IPS-18c (cell line): ENCODE measurements at regions not wholly inside any gene's neighbourhood (a gene's known extent, or its start where the extent isn't known, plus 50 kb on each side); places are given as distances from the start of the nearest gene placed in this dataset.

Source experiments
- H3K4me3 ChIP-seq: 2 replicates; pipeline ENCODE4 v1.7.0; 2013; ENCODE audit warnings: low read depth, mild to moderate bottlenecking, low read length, moderate library complexity; ENCODE audit not compliant: insufficient read depth
- H3K9me3 ChIP-seq: one replicate; pipeline ENCODE4 v1.6.1; 2013; ENCODE audit warnings: mild to moderate bottlenecking, low read length, moderate library complexity; ENCODE audit not compliant: control insufficient read depth, insufficient read depth

- no peaks in the 10 kb centered on the region for H3K9me3 ChIP-seq
- H3K4me3 ChIP-seq: no peak overlapping the region
Measured at GRCh38 chr10:42975558-42976340, 101.1 kb upstream of the RET start.

- no peaks in the 10 kb centered on the region for H3K9me3 ChIP-seq
- H3K4me3 ChIP-seq: no peak overlapping the region
Measured at GRCh38 chr10:42976351-42977031, 100.4 kb upstream of the RET start.

- no peaks in the 10 kb centered on the region for H3K9me3 ChIP-seq
- H3K4me3 ChIP-seq: no peak overlapping the region
Measured at GRCh38 chr10:42977032-42977416, 99.8 kb upstream of the RET start.

GRCh38 chr10:42979181-42979580 lies 97.7 kb upstream of the RET start:
- Histone ChIP-seq H3K9me3 (no peaks in the 10 kb centered on the region), H3K4me3 (no peak overlapping the region)

- H3K4me3 ChIP-seq: no peak overlapping the region
- H3K9me3 ChIP-seq: no peaks in the 10 kb centered on the region
Measured at GRCh38 chr10:42979721-42980467, 97.0 kb upstream of the RET start.

GRCh38 chr10:42980553-42981357 lies 96.1 kb upstream of the RET start:
- Histone ChIP-seq H3K4me3 (no peak overlapping the region), H3K9me3 (no peaks in the 10 kb centered on the region)

- no peak overlapping the region for H3K4me3 ChIP-seq
Measured at GRCh38 chr10:42981358-42982236, 95.3 kb upstream of the RET start.

GRCh38 chr10:42982891-42983506 lies 93.9 kb upstream of the RET start:
- H3K4me3 ChIP-seq: no peak overlapping the region
- H3K9me3 ChIP-seq: no peaks in the 10 kb centered on the region

More at GRCh38 chr10:42981358-42982236, 95.3 kb upstream of the RET start:
- no peaks in the 10 kb centered on the region for H3K9me3 ChIP-seq

- Histone ChIP-seq H3K9me3 (no peaks in the 10 kb centered on the region), H3K4me3 (no peak overlapping the region)
Measured at GRCh38 chr10:42983591-42983990, 93.3 kb upstream of the RET start.

- H3K9me3 ChIP-seq: no peaks in the 10 kb centered on the region
Measured at GRCh38 chr10:42984035-42984610, 92.7 kb upstream of the RET start.

GRCh38 chr10:42984761-42985325 lies 92.0 kb upstream of the RET start:
- no peak overlapping the region for H3K4me3 ChIP-seq
- no peaks in the 10 kb centered on the region for H3K9me3 ChIP-seq

More at GRCh38 chr10:42984035-42984610, 92.7 kb upstream of the RET start:
- H3K4me3 ChIP-seq: no peak overlapping the region

GRCh38 chr10:42985436-42986316 lies 91.2 kb upstream of the RET start:
- H3K9me3 ChIP-seq: no peaks in the 10 kb centered on the region
- no peak overlapping the region for H3K4me3 ChIP-seq

- Histone ChIP-seq H3K9me3 (no peaks in the 10 kb centered on the region), H3K4me3 (no peak overlapping the region)
Measured at GRCh38 chr10:42986633-42987032, 90.2 kb upstream of the RET start.

GRCh38 chr10:42987121-42987541 lies 89.7 kb upstream of the RET start:
- no peak overlapping the region for H3K4me3 ChIP-seq

More at GRCh38 chr10:42987121-42987541, 89.7 kb upstream of the RET start:
- H3K9me3 ChIP-seq: no peaks in the 10 kb centered on the region
